HG03025 (cell line): ENCODE measurements at regions not wholly inside any gene's neighbourhood (a gene's known extent, or its start where the extent isn't known, plus 50 kb on each side); places are given as distances from the start of the nearest gene placed in this dataset.

Experiments used
- ATAC-seq: cut with Tn5 transposase; IDR thresholded peaks from one replicate; pipeline ENCODE4 v1.9.1; 2021; ENCODE audit warnings: mild to moderate bottlenecking, moderate library complexity; ENCODE audit not compliant: unreplicated experiment, low FRiP score

GRCh38 chr12:4002601-4003000 is 129.4 kb upstream of the PARP11 start:
- no peak for ATAC-seq

GRCh38 chr12:4001841-4002240 is 128.6 kb upstream of the PARP11 start:
- ATAC-seq = no peak

- no peak for ATAC-seq
Observed at GRCh38 chr12:4001031-4001430, 127.8 kb upstream of the PARP11 start.

GRCh38 chr12:3999904-4000303 is 126.7 kb upstream of the PARP11 start:
- no peak for ATAC-seq

GRCh38 chr12:3998968-3999792 is 126.0 kb upstream of the PARP11 start:
- no peak for ATAC-seq

GRCh38 chr12:3998397-3998796 is 125.2 kb upstream of the PARP11 start:
- ATAC-seq = no peak

- ATAC-seq = no peak
Observed at GRCh38 chr12:3996322-3996721, 123.1 kb upstream of the PARP11 start.

- ATAC-seq = no peak
Observed at GRCh38 chr12:3995306-3995705, 122.1 kb upstream of the PARP11 start.

GRCh38 chr12:3994500-3994899 is 121.3 kb upstream of the PARP11 start:
- ATAC-seq = no peak

GRCh38 chr12:3992945-3993344 is 119.7 kb upstream of the PARP11 start:
- no peak for ATAC-seq

- no peak for ATAC-seq
Observed at GRCh38 chr12:3991798-3992580, 118.8 kb upstream of the PARP11 start.

- ATAC-seq = no peak
Observed at GRCh38 chr12:3990501-3991280, 117.5 kb upstream of the PARP11 start.

- ATAC-seq = no peak
Observed at GRCh38 chr12:3989218-3989550, 116.0 kb upstream of the PARP11 start.

- ATAC-seq = peak; percentile 69
Observed at GRCh38 chr12:3988519-3989217, 115.5 kb upstream of the PARP11 start.

- no peak for ATAC-seq
Observed at GRCh38 chr12:3987571-3987970, 114.4 kb upstream of the PARP11 start.

GRCh38 chr12:3980504-3981272 is 107.5 kb upstream of the PARP11 start:
- no peak for ATAC-seq

GRCh38 chr12:3977621-3978020 is 104.4 kb upstream of the PARP11 start:
- ATAC-seq = no peak

- ATAC-seq = no peak
Observed at GRCh38 chr12:3976351-3976938, 103.2 kb upstream of the PARP11 start.

GRCh38 chr12:3975652-3976051 is 102.5 kb upstream of the PARP11 start:
- ATAC-seq = no peak
